ENCODE measurements at regions not wholly inside any gene's neighbourhood (a gene's known extent, or its start where the extent isn't known, plus 50 kb on each side); places are given as distances from the start of the nearest gene placed in this dataset.

DNA sequence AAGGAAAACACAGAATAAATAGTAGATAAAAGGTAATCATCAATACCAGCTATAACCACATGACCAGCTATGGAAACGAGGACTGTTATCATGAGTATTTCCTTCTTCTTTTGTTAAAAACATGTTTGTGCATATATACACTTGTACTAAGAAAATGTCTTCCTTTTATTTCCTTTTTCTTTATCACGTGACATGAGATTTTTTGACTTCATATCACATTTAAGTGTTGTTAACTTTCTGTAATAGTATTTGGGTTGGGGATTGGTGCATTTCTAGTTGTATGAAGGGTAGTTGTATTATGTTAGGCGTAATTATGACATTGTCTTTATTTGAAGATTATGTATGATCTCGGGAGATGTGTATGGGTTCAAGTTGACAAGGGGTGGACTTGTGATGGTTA is 278.5 kb upstream of the ZNF385D start:
- H3K9me3 ChIP-seq, result peaks cover 0 to 5% (median 0%) of the 10 kb centered on the region in 3 donors
- no peaks in the 10 kb centered on the region for H3K27me3 ChIP-seq
- H3K4me1 ChIP-seq, result no peaks in the 10 kb centered on the region
- H3K27ac ChIP-seq, result no peak overlapping the region
- 87 to 94% methylated on average over 2 to 4 of the region's 4 CpGs for WGBS, 2 donors (ENCODE audit: low coverage in 1 of 2)
- TF ChIP-seq POLR2AphosphoS5 (IDR thresholded peaks at IDR 0.05), result no peak
- TF ChIP-seq POLR2A (IDR thresholded peaks at IDR 0.05), result no peak
- TF ChIP-seq, protein P1, sequence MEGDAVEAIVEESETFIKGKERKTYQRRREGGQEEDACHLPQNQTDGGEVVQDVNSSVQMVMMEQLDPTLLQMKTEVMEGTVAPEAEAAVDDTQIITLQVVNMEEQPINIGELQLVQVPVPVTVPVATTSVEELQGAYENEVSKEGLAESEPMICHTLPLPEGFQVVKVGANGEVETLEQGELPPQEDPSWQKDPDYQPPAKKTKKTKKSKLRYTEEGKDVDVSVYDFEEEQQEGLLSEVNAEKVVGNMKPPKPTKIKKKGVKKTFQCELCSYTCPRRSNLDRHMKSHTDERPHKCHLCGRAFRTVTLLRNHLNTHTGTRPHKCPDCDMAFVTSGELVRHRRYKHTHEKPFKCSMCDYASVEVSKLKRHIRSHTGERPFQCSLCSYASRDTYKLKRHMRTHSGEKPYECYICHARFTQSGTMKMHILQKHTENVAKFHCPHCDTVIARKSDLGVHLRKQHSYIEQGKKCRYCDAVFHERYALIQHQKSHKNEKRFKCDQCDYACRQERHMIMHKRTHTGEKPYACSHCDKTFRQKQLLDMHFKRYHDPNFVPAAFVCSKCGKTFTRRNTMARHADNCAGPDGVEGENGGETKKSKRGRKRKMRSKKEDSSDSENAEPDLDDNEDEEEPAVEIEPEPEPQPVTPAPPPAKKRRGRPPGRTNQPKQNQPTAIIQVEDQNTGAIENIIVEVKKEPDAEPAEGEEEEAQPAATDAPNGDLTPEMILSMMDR (IDR thresholded peaks at IDR 0.05), result no peak
- TF ChIP-seq EP300 (IDR thresholded peaks at IDR 0.05), result no peak
- no peak overlapping the region for H3K4me3 ChIP-seq
- no peak for ATAC-seq
- no peaks in the 10 kb centered on the region for H3K36me3 ChIP-seq

- Histone ChIP-seq H3K4me3 (no peak overlapping the region), H3K9me3 (no peaks in the 10 kb centered on the region), H3K4me1 (no peaks in the 10 kb centered on the region), H3K27ac (no peak overlapping the region), H3K36me3 (no peaks in the 10 kb centered on the region), H3K27me3 (no peaks in the 10 kb centered on the region)
- ATAC-seq, result no peak
- TF ChIP-seq, protein P1 (IDR thresholded peaks at IDR 0.05), result no peak
- TF ChIP-seq EP300 (IDR thresholded peaks at IDR 0.05), result no peak
- no peak for TF ChIP-seq POLR2A (IDR thresholded peaks at IDR 0.05)
- no peak for TF ChIP-seq POLR2AphosphoS5 (IDR thresholded peaks at IDR 0.05)
These were observed 288.2 kb upstream of the ZNF385D start for GRCh38 chr3:22039161-22039560.

DNA sequence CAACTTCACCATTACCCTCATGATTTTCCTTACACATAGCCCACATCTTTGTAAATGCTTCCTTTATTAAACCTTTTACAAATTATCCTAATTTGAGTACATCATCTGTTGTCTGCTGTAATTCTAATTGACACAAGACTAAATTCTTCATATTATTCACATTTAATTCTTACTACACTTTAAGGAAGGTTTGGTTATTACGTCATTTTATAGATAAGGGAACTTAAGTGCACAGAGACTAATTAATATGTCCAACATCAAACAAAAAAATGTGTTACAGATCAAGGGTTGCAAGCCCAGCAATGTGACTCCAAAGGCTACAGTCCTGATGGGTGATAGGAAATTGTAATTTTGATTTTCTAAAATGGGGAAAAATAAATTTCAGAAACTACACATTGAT is 289.1 kb upstream of the ZNF385D start:
- WGBS, 2 donors (ENCODE audit: low coverage in 1 of 2), result 90 to 95% methylated on average over 1 of the region's 1 CpG
- H3K4me3 ChIP-seq, result no peak overlapping the region
- H3K27ac ChIP-seq, result no peak overlapping the region
- H3K36me3 ChIP-seq, result no peaks in the 10 kb centered on the region
- H3K9me3 ChIP-seq, result no peaks in the 10 kb centered on the region
- TF ChIP-seq POLR2AphosphoS5 (IDR thresholded peaks at IDR 0.05) (no peak), POLR2A (IDR thresholded peaks at IDR 0.05) (no peak), EP300 (IDR thresholded peaks at IDR 0.05) (no peak)
- TF ChIP-seq, protein P1 (IDR thresholded peaks at IDR 0.05), result no peak
- no peaks in the 10 kb centered on the region for H3K4me1 ChIP-seq
- no peaks in the 10 kb centered on the region for H3K27me3 ChIP-seq
- no peak for ATAC-seq

GRCh38 chr3:22045882-22046281 is 294.9 kb upstream of the ZNF385D start:
- H3K4me3 ChIP-seq, result no peak overlapping the region
- no peaks in the 10 kb centered on the region for H3K9me3 ChIP-seq
- no peaks in the 10 kb centered on the region for H3K36me3 ChIP-seq
- H3K27me3 ChIP-seq, result no peaks in the 10 kb centered on the region
- 0 to 27% methylated on average over 1 of the region's 1 CpG for WGBS, 2 donors (ENCODE audit: low coverage in 1 of 2)
- TF ChIP-seq POLR2AphosphoS5 (IDR thresholded peaks at IDR 0.05), result no peak
- TF ChIP-seq, protein P1 (IDR thresholded peaks at IDR 0.05), result no peak
- TF ChIP-seq POLR2A (IDR thresholded peaks at IDR 0.05), result no peak
- no peak for TF ChIP-seq EP300 (IDR thresholded peaks at IDR 0.05)
- no peaks in the 10 kb centered on the region for H3K4me1 ChIP-seq
- H3K27ac ChIP-seq, result no peak overlapping the region
- ATAC-seq, result no peak

DNA sequence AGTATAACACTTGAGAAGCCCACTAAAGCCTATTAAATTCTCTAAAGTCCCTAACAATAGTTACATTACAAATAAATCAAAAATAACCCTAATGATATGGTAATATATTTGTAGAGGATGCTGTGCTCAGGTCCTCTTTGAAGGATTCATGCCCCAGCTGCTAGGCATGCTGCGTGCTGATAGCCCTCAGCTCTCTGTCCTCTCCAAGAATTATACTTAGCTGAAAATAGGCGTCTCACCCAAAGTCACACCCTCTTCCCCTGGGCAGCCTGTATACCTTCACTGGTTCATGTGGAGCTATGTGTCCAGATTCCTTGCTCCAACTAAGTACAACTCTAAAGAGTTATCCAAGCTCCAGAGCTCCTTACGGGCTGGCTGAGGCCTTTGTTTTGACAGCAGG is 312.5 kb upstream of the ZNF385D start:
- Histone ChIP-seq H3K4me1 (no peaks in the 10 kb centered on the region), H3K9me3 (no peaks in the 10 kb centered on the region), H3K36me3 (no peaks in the 10 kb centered on the region), H3K27me3 (no peaks in the 10 kb centered on the region), H3K4me3 (no peak overlapping the region), H3K27ac (no peak overlapping the region)
- no peak for ATAC-seq
- TF ChIP-seq EP300 (IDR thresholded peaks at IDR 0.05) (no peak), POLR2A (IDR thresholded peaks at IDR 0.05) (no peak), POLR2AphosphoS5 (IDR thresholded peaks at IDR 0.05) (no peak)
- TF ChIP-seq, protein P1 (IDR thresholded peaks at IDR 0.05), result no peak
- 65 to 86% methylated on average over 2 to 3 of the region's 3 CpGs for WGBS, 2 donors (ENCODE audit: low coverage in 1 of 2)

Data from gastroesophageal sphincter (tissue), 4 donors.